Suprapubic skin (tissue), 4 donors: ENCODE measurements at regions not wholly inside any gene's neighbourhood (a gene's known extent, or its start where the extent isn't known, plus 50 kb on each side); places are given as distances from the start of the nearest gene placed in this dataset.

Experiments
- DNase-seq, 2 donors: peaks; one replicate each; pipeline ENCODE4 v3.0.0-alpha.2; 2019; ENCODE audit warnings: low spot score in 2 of 2
- H3K27ac ChIP-seq: fragments of 200-600 bp; sonication (generic); one replicate; pipeline ENCODE4 v1.5.1; 2019
- H3K27me3 ChIP-seq: fragments of 200-600 bp; sonication (generic); one replicate; pipeline ENCODE4 v1.5.1; 2019
- H3K36me3 ChIP-seq: fragments of 200-600 bp; sonication (generic); one replicate; pipeline ENCODE4 v1.5.1; 2019
- H3K4me1 ChIP-seq: fragments of 200-600 bp; sonication (generic); one replicate; pipeline ENCODE4 v1.5.1; 2019
- H3K4me3 ChIP-seq: fragments of 200-600 bp; sonication (generic); one replicate; pipeline ENCODE4 v1.5.1; 2019; ENCODE audit warnings: mild to moderate bottlenecking
- H3K9me3 ChIP-seq: fragments of 200-600 bp; sonication (generic); one replicate; pipeline ENCODE4 v1.5.1; 2019
- CTCF ChIP-seq, 2 donors: fragments of 200-600 bp in 1 of 2; fragments of 450-650 bp in 1 of 2; sonication (generic) in 1 of 2; IDR thresholded peaks; one replicate each; pipeline ENCODE4 v1.5.1; 2016 to 2019; ENCODE audit warnings: antibody characterized with exemption in 2 of 2, mild to moderate bottlenecking in 1 of 2, moderate library complexity in 1 of 2
- EP300 ChIP-seq: sonication (generic); formaldehyde crosslinking; IDR thresholded peaks from one replicate; pipeline ENCODE4 v1.6.1; 2017; ENCODE audit warnings: antibody characterized with exemption
- POLR2A ChIP-seq, 2 donors: fragments of 450-650 bp; IDR thresholded peaks; one replicate each; pipeline ENCODE4 v1.6.1; 2017; ENCODE audit warnings: antibody characterized with exemption in 2 of 2, mild to moderate bottlenecking in 2 of 2, moderate library complexity in 2 of 2
- POLR2AphosphoS5 ChIP-seq, 3 donors: sonication (generic); formaldehyde crosslinking; IDR thresholded peaks; one replicate each; pipeline ENCODE4 v1.6.1; 2017; ENCODE audit warnings: antibody characterized with exemption in 3 of 3
- WGBS: methylation state at CpG from one replicate; pipeline ENCODE4 v1.1.5; 2018; 5-methylcytosine and 5-hydroxymethylcytosine counted together

DNA sequence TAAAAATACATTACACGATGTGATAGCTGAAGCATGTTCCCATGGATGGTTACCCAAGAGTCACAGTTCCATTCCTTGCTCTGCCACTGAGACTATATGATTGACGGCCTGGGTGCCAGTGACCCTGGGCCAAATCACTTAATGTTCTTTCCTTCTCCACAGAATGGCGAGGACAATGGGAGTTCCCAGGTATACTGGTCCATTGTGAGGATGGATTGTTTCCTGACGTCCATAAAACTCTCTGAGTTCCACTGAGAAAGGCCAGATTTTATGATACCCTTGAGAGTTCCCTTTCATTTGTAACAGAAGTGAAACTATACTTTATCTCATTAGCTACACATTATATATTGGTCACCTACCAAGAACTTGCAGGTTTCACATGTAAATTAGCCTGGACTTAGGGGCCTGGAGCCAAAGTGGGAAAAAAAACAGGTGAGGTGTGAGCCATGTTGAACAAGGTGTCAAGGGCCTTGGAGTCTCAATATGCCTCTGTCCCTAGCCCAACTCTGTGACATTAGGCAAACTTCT is 502.2 kb upstream of the DAB1 start:
- TF ChIP-seq EP300 (no peak), POLR2A (IDR thresholded peaks at IDR 0.05) (no peak), CTCF (IDR thresholded peaks at IDR 0.05) (no peak), POLR2AphosphoS5 (IDR thresholded peaks at IDR 0.05) (no peak)
- no peaks in the 10 kb centered on the region for H3K9me3 ChIP-seq
- DNase-seq, result no peak
- 81% methylated on average over 4 of the region's 4 CpGs for WGBS
- H3K27ac ChIP-seq, result no peak overlapping the region
- no peak overlapping the region for H3K4me3 ChIP-seq
- H3K27me3 ChIP-seq, result no peaks in the 10 kb centered on the region
- H3K4me1 ChIP-seq, result no peaks in the 10 kb centered on the region
- no peaks in the 10 kb centered on the region for H3K36me3 ChIP-seq

GRCh38 chr1:57925226-57925625 is 501.4 kb upstream of the DAB1 start:
- Histone ChIP-seq H3K9me3 (no peaks in the 10 kb centered on the region), H3K36me3 (no peaks in the 10 kb centered on the region), H3K4me3 (no peak overlapping the region), H3K27ac (no peak overlapping the region), H3K27me3 (no peaks in the 10 kb centered on the region), H3K4me1 (no peaks in the 10 kb centered on the region)
- WGBS, result 76% methylated on average over 2 of the region's 2 CpGs
- no peak for TF ChIP-seq CTCF (IDR thresholded peaks at IDR 0.05)
- no peak for DNase-seq

DNA sequence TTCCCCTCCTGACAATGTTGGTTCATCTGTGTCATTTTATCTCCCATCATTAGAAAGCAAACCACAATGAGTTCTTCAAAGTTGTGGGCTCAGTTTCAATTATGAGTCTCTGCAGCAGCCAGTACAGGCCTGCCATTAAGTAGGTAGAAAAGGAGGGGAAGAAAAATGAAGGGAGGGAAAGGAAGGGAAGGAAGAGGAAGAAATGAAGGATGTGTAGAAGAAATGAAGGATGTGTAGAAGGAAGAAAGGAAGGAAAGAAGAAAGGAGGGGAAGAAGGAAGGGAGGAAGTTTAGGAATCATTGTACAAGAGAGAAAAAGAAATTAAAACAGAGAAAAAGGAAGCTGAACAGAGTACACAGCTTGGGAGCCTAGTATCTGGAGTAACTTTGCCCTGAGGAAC is 498.3 kb upstream of the DAB1 start:
- Histone ChIP-seq H3K36me3 (no peaks in the 10 kb centered on the region), H3K9me3 (no peaks in the 10 kb centered on the region), H3K4me1 (no peaks in the 10 kb centered on the region), H3K27me3 (no peaks in the 10 kb centered on the region), H3K27ac (no peak overlapping the region), H3K4me3 (no peak overlapping the region)
- TF ChIP-seq POLR2AphosphoS5 (IDR thresholded peaks at IDR 0.05), result no peak
- no peak for TF ChIP-seq CTCF (IDR thresholded peaks at IDR 0.05)
- TF ChIP-seq EP300, result no peak
- no peak for TF ChIP-seq POLR2A (IDR thresholded peaks at IDR 0.05)
- no peak for DNase-seq

GRCh38 chr1:57916041-57916440 is 492.2 kb upstream of the DAB1 start:
- no peaks in the 10 kb centered on the region for H3K9me3 ChIP-seq
- H3K4me3 ChIP-seq, result no peak overlapping the region
- TF ChIP-seq EP300 (no peak), POLR2AphosphoS5 (IDR thresholded peaks at IDR 0.05) (no peak), CTCF (IDR thresholded peaks at IDR 0.05) (no peak), POLR2A (IDR thresholded peaks at IDR 0.05) (no peak)
- 56% methylated on average over 6 of the region's 6 CpGs for WGBS
- no peaks in the 10 kb centered on the region for H3K36me3 ChIP-seq
- DNase-seq, result no peak
- no peak overlapping the region for H3K27ac ChIP-seq
- H3K27me3 ChIP-seq, result no peaks in the 10 kb centered on the region
- H3K4me1 ChIP-seq, result no peaks in the 10 kb centered on the region

GRCh38 chr1:57911427-57911826 is 487.6 kb upstream of the DAB1 start:
- TF ChIP-seq POLR2A (IDR thresholded peaks at IDR 0.05), result no peak
- TF ChIP-seq EP300, result no peak
- TF ChIP-seq CTCF (IDR thresholded peaks at IDR 0.05), result no peak
- TF ChIP-seq POLR2AphosphoS5 (IDR thresholded peaks at IDR 0.05), result no peak

More at GRCh38 chr1:57911427-57911826, 487.6 kb upstream of the DAB1 start:
- Histone ChIP-seq H3K9me3 (no peaks in the 10 kb centered on the region), H3K27ac (no peak overlapping the region), H3K27me3 (no peaks in the 10 kb centered on the region), H3K4me1 (no peaks in the 10 kb centered on the region), H3K36me3 (no peaks in the 10 kb centered on the region), H3K4me3 (no peak overlapping the region)
- DNase-seq, result no peak
- 87% methylated on average over 4 of the region's 4 CpGs for WGBS
